Choroid plexus epithelial cell (primary cell): ENCODE measurements at regions not wholly inside any gene's neighbourhood (a gene's known extent, or its start where the extent isn't known, plus 50 kb on each side); places are given as distances from the start of the nearest gene placed in this dataset.

Experiments used
- DNase-seq: peaks from one replicate; pipeline ENCODE4 v3.0.0-alpha.2; 2010; ENCODE audit warnings: low read depth
- H3K4me3 ChIP-seq: 2 replicates; pipeline ENCODE4 v1.5.1; 2011; ENCODE audit warnings: low read depth, mild to moderate bottlenecking, control low read depth, low read length, moderate library complexity
- TF ChIP-seq, protein P1 (sequence below): conservative IDR thresholded peaks from 2 replicates; pipeline ENCODE4 v1.5.1; 2011; ENCODE audit warnings: low read depth, mild to moderate bottlenecking, control low read depth, inconsistent platforms, low read length, moderate library complexity

DNA sequence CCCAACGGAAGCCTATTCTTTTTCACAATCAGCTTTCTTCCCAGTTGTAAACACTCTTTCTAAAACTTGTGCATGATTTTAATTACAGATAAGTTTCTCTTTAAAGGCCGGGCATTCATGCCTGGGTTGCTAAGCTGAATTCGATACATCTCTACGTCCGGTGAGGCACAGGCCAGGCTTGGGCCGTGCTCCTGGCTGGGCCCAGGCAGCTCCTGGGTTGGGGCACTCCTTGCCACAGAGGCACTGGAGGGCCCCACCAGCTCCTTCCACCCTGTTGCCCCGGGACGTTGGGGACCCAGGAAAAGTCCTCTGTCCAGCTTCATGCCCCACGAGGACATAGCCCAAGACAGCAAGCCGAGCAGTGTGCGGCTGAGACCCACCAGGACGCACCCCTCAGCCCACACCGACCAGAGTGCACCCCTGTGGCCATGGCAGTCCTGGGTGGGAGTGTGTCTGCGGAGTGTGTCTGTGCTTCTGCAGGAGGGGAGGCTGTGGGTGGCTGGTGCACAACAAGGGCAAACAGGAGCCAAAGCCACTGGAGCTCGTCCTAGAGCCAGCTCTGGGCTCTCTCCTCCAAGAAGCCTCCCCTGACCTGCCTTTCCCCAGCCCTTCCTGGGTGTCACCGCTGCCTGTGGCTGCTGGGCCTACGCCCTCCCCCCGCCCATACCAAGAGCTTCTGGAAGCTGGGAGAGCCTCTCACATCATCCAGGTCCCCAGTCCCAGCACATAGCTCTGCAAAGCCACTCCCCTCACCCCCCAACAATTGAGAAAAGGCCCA is 128.0 kb upstream of the NKX1-1 start:
- TF ChIP-seq, protein P1, sequence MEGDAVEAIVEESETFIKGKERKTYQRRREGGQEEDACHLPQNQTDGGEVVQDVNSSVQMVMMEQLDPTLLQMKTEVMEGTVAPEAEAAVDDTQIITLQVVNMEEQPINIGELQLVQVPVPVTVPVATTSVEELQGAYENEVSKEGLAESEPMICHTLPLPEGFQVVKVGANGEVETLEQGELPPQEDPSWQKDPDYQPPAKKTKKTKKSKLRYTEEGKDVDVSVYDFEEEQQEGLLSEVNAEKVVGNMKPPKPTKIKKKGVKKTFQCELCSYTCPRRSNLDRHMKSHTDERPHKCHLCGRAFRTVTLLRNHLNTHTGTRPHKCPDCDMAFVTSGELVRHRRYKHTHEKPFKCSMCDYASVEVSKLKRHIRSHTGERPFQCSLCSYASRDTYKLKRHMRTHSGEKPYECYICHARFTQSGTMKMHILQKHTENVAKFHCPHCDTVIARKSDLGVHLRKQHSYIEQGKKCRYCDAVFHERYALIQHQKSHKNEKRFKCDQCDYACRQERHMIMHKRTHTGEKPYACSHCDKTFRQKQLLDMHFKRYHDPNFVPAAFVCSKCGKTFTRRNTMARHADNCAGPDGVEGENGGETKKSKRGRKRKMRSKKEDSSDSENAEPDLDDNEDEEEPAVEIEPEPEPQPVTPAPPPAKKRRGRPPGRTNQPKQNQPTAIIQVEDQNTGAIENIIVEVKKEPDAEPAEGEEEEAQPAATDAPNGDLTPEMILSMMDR = no peak
- no peak for DNase-seq

DNA sequence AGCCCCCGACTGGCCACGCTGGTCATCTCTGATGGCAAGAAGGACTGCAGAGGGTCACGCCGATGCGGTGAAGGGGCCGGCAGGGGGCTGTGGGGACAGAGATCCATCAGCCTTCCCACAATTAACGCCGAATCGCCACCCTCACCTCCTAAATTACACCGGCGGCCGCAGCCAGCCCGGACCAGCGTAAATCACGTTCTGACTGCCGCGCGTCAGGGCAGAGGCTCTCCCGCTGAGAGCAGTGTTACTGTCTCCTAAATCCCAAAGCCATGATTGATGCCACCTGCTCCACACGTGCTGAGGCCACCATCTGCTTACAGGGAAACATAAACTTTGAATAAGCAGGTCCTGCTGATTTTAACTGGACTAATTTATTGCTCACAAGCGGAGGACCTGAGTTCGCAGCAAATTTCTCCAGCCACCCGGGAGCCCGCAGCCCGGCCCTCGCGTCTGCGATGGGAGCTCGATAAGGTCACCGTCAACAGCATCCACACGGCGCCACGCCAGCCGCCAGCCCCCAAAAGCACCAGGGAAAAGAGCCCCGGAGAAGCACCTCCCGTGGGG is 127.3 kb upstream of the NKX1-1 start:
- no peak overlapping the region for H3K4me3 ChIP-seq
- no peak for DNase-seq
- TF ChIP-seq, protein P1 = no peak

More for the DNA sequence above, 128.0 kb upstream of the NKX1-1 start:
- no peak overlapping the region for H3K4me3 ChIP-seq

DNA sequence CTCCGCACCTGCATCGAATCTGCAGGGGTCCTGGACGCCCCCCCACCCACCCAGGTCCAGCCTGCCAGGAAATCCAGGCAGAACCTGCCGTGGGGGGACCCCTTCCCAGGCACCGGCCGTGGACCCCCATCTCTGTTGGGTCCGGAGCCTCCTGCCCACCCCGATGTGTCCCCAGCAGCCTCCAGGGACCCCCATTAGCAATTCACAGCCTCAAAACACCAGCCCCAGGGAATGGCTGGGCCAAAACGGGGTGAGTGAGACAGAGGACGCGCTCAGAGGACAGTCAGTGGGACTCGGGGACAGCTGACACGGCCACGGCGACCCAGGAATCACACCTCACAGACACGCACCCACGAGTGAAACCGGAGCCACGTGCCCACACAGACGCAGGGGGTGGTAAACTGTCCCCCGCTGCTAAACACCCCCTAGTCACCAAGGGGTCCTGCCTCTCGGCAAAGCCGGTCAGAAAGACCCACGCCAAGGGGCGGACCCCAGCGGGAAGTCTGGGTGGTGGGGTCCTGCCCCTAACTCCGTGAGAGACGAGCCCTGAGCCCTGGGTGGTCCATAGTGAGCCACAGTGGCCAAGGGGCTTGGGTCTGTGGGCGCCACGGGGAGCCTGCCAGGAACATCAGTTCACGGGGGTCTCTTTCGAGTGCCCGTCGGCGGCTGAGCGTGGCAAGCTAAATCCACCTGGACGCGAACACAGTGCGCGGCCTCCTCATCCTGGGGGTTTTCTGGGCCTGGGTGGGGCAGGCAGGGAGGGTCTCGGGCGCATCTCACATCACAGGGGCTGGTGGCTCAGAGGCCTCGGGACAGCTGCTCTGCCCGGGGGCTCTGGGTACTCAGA is 126.5 kb upstream of the NKX1-1 start:
- H3K4me3 ChIP-seq = no peak overlapping the region
- TF ChIP-seq, protein P1 = no peak
- DNase-seq = no peak

DNA sequence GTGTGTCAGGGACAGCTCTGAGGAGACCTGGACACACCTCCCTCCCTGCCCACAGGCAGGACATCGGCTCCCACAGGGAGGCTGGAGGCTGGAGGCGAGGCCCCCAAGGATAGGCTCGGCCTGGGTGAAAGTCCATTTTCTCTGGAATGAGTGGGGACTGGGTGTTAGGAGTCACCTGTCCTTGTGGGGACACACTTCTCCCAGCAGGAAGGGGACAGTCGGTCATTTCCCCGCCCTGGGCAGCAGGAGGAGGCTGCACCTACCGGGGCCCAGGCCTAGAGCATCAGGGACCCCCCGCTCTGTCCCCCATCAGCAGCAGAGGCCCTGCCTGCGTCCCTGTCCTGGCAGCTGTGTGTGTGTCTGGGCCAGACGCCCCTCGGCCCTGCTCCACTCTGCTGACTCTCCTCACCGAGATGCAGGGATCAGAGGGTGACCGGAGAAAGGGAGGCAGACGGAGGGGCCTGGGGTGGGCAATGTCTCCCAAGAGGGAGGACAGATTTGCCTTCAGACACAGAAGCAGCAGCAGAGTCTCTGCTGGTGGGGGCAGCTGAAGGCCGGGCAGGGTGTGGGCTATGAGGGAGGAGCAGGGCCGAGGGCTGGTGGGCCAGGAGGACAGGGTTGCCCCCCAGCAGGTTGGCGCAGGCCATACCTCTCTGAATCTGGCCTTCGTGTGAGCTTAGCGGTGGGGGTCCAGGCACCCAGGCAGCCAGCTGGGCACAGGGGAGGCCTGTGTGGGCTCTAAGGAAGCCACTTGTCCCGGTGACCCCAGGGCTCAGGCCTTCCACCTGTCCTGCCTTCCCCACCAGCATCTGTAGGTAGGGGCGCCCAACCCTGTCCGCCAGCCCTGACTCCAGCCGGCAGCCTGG is 125.7 kb upstream of the NKX1-1 start:
- DNase-seq = no peak
- TF ChIP-seq, protein P1 = no peak
- no peak overlapping the region for H3K4me3 ChIP-seq

DNA sequence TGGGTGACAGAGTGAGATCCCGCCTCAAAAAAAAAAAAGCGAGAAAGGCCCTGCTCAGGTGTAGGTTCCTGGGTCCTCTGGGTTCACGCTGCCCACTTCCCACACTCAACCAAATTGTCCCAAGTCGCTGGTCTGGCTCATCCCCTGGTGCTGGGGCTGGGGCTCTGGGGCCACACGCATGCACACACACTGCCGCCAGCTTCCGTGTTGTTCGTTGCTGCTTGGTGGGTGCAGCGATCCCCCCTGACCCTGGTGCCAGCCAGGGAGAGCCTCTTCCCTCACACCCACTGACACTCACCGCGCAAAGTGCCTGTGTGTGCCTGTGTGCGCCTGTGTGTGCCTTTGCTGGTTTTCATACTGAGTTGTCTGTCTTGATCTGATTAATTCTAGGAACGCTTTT is 124.1 kb upstream of the NKX1-1 start:
- TF ChIP-seq, protein P1 = no peak
- no peak for DNase-seq
- H3K4me3 ChIP-seq = no peak overlapping the region

DNA sequence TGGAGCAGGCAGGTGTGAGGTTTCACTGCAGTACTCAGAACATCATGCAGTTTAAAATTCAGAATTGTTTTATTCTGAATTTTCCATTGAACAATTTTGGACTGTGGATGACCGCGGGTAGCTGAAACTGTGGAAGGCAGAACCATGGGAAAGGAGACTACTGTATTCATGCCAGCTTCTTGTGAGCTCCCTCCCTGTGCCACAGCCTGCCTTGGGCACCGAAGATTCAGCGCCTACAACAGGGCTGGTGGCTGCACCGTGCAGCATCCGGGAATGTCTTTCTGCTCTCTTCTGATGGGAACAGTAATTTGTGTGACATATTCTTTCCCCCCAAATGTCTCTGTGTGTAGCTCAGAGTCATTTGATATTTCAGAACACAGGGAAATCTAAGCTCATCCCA is 118.5 kb upstream of the NKX1-1 start:
- no peak overlapping the region for H3K4me3 ChIP-seq
- TF ChIP-seq, protein P1 = no peak
- no peak for DNase-seq
